HUES64 (cell line): ENCODE measurements at regions not wholly inside any gene's neighbourhood (a gene's known extent, or its start where the extent isn't known, plus 50 kb on each side); places are given as distances from the start of the nearest gene placed in this dataset.
"Not testable (repeated sequence)": the region's sequence is repeated elsewhere in the genome, so short reads cannot be mapped to it uniquely, and the experiment has no call there.

Experiments
- H3K27ac ChIP-seq: 2 replicates; pipeline ENCODE4 v1.7.0; 2013; ENCODE audit warnings: low read depth, low read length, inconsistent platforms
- H3K27me3 ChIP-seq: 2 replicates; pipeline ENCODE4 v1.6.1; 2013; ENCODE audit warnings: mild to moderate bottlenecking, low read length; ENCODE audit not compliant: insufficient read depth
- H3K36me3 ChIP-seq: 2 replicates; pipeline ENCODE4 v1.6.1; 2013; ENCODE audit warnings: mild to moderate bottlenecking, low read length; ENCODE audit not compliant: insufficient read depth
- H3K4me1 ChIP-seq: 2 replicates; pipeline ENCODE4 v1.6.1; 2013; ENCODE audit warnings: mild to moderate bottlenecking, low read length, moderate library complexity; ENCODE audit not compliant: insufficient read depth
- H3K4me3 ChIP-seq: 2 replicates; pipeline ENCODE4 v1.5.1; 2013; ENCODE audit warnings: mild to moderate bottlenecking, low read length, moderate library complexity
- H3K9ac ChIP-seq: 2 replicates; pipeline ENCODE4 v1.6.1; 2013; ENCODE audit warnings: mild to moderate bottlenecking, low read depth, low read length
- H3K9me3 ChIP-seq: 2 replicates; pipeline ENCODE4 v1.6.1; 2013; ENCODE audit warnings: low read depth, low read length; ENCODE audit not compliant: insufficient read depth
- WGBS: fragments of 150-250, 120-280 bp; methylation state at CpG from one replicate; pipeline ENCODE4 v1.1.7; 2013; ENCODE audit warnings: missing lambda C conversion rate; 5-methylcytosine and 5-hydroxymethylcytosine counted together

DNA sequence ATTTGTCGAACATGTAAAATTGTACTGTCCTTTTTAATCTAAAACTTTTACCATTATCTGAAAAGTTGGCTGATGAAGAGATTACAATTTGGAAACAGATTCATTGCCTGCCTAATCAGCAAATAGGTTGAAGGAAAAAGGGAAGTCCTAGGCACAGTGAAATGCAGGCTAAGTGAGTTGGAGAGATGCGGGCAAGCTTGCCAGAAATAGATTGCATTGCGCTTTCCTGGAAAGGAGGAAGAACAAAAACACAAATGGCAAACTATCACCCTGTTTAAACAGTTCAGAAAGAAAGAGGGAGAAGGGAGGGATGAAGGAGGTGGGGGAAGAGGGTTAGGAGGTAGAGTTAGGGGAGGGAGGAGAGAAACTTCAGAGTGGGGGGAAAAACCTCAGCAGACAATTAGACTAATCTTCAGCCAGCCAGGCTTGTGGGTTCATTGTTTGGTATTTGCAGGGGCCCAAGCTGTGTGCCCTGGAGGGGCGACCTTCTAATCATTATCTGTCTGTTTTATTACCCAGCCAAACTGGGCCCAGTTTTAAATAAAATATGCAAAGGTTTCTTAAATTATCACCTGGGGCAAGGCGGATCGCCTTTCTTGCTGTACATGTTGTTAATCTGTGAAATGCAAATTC, 465.2 kb downstream of the TFAP2B start:
- Histone ChIP-seq H3K27me3 (no peaks in the 10 kb centered on the region), H3K9ac (no peak overlapping the region), H3K4me1 (peaks cover 7% of the 10 kb centered on the region), H3K27ac (no peak overlapping the region), H3K4me3 (no peak overlapping the region), H3K36me3 (no peaks in the 10 kb centered on the region), H3K9me3 (no peaks in the 10 kb centered on the region)
- WGBS, result 93% methylated on average over 5 of the region's 6 CpGs

DNA sequence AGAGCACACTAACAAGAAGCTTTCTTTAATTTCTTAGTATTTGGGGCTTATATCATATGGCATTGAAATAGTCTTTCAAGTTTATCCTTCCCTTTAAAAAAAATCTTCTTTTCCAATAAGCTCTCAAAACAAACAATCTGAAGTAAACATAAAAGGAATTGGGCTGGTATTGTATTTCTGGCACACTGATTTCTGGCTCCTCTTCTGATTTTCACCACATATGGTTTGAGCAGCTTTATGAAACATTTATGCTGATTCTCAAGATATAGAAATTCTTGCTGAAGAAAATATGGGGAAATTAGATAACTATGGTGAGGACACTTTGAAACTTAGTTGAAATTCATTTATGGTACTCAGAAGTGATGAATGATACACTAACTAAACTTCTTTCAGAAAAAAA, 467.2 kb downstream of the TFAP2B start:
- no peaks in the 10 kb centered on the region for H3K9me3 ChIP-seq
- no peak overlapping the region for H3K9ac ChIP-seq
- no peaks in the 10 kb centered on the region for H3K36me3 ChIP-seq
- H3K4me3 ChIP-seq, result no peak overlapping the region
- peaks cover 21% of the 10 kb centered on the region for H3K4me1 ChIP-seq
- H3K27ac ChIP-seq, result no peak overlapping the region
- H3K27me3 ChIP-seq, result no peaks in the 10 kb centered on the region

DNA sequence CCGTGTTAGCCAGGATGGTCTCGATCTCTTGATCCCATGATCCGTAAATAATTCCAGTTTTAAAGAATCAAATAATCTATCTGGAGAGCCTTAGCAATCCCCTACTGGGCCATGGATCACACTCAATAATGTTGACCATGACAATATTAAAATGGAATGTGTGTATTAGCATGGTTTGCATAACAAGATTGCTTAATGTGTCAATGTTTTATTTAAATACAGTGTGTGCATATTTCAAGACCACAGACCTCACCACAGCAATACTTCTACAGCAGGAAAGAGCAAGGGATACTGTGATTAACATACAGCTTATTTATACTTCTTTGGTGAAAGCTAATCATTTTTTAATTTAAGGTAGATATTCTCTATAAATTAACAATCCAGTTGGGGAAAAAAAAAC, 470.4 kb downstream of the TFAP2B start:
- no peaks in the 10 kb centered on the region for H3K36me3 ChIP-seq
- H3K9ac ChIP-seq, result no peak overlapping the region
- no peaks in the 10 kb centered on the region for H3K27me3 ChIP-seq
- H3K27ac ChIP-seq, result no peak overlapping the region
- 91% methylated on average over 3 of the region's 3 CpGs for WGBS
- no peaks in the 10 kb centered on the region for H3K9me3 ChIP-seq
- H3K4me1 ChIP-seq, result peaks cover 16% of the 10 kb centered on the region
- H3K4me3 ChIP-seq, result no peak overlapping the region

DNA sequence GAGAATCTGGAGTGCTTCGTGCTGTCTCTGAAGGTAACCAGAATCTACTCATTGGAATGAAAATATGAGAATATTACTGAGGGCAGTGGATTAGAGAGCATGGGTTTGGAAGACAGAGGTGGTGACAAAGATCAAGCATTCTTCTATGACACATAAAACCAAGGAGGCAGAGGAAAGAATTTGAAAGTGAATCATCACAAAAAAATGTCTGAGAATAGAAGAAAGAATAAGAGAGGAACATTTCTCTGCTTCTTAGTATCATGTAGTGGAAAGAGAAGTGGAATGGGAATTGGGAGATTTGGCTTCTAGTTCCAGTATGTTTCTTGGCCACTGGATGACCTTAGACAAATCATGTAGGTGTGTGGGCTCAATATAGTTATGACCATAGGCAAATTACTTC, 474.0 kb downstream of the TFAP2B start:
- no peaks in the 10 kb centered on the region for H3K9me3 ChIP-seq
- H3K36me3 ChIP-seq, result no peaks in the 10 kb centered on the region
- H3K27me3 ChIP-seq, result no peaks in the 10 kb centered on the region
- H3K4me1 ChIP-seq, result peaks cover 14% of the 10 kb centered on the region
- H3K4me3 ChIP-seq, result no peak overlapping the region
- 94% methylated on average over 1 of the region's 1 CpG for WGBS
- no peak overlapping the region for H3K27ac ChIP-seq
- no peak overlapping the region for H3K9ac ChIP-seq

DNA sequence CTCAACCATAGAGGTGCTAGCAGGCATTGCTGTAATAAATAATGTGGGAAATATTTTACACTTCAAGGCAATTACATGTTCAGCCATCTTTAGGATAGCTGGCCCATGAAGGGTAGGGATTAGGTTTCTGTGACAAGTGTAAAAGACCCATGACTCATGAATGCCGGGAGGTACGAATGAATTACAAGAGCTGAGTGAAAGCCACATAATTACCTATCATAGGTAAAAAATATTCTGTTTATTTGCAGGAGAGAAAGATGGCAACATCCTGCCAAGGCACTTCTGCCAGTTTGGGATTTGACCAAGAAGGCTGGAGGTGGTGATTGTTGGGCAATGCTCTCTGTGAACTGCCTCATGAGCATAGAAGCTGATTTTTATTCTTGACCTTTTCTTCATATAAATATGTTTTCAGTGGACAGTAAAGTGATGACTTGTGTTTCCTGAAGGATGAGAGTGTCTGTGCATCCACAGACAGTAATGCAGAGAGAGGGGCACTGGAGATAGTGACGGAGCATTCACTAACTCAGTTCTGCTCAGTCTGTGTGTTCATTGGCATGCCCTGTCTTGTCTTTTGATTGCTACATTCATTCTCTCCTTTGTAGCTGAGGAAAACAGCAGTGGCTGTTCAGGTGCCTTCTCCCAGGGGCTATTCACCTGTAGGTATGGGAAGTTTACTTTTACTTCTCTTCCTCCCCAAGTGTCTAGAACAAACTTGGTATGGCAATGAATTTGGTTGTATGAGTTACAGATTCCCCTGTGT, 481.1 kb downstream of the TFAP2B start:
- Histone ChIP-seq H3K9ac (no peak overlapping the region), H3K9me3 (no peaks in the 10 kb centered on the region), H3K36me3 (no peaks in the 10 kb centered on the region), H3K27me3 (no peaks in the 10 kb centered on the region), H3K4me3 (no peak overlapping the region), H3K4me1 (no peaks in the 10 kb centered on the region), H3K27ac (no peak overlapping the region)
- WGBS, result 90% methylated on average over 1 of the region's 3 CpGs

DNA sequence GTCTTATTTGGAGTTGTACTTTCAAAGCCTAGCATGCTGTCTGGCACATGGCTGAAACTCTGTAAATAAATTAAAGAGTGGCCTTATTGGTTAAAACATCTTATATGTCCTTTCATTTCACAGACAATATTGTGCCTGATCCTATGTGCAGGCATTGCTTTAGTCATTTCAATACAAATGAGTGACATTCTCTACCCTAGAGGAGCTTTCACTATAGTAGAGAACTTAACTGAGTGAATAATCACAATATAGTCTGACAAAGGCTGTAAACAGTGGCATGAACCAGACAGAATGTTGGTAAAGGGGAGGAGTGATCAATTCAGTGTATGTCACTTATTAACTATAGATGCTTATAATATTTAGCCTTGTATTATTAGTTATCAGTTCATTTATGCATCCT, 481.8 kb downstream of the TFAP2B start:
- Histone ChIP-seq H3K27ac (no peak overlapping the region), H3K27me3 (no peaks in the 10 kb centered on the region), H3K4me3 (no peak overlapping the region), H3K9ac (no peak overlapping the region), H3K36me3 (no peaks in the 10 kb centered on the region), H3K9me3 (no peaks in the 10 kb centered on the region), H3K4me1 (no peaks in the 10 kb centered on the region)

DNA sequence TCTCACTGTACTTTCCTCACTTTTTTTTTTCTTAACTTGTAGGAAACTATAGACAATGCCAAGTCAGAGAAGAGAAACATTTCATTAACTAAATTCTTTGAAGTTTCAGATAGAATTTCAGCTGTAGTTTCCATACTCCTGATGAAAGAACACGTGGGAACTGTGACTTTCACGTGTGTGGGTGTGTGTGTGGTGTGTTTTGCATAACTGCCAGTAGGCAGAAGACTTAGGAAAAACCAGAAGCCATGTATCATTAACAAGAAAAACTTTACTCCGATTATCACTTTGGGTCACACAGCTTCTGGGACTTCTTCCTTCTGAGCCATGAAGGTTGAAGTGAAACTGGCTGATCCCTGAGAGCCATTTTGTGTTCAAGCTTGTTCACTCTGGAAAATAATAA, 483.3 kb downstream of the TFAP2B start:
- Histone ChIP-seq H3K4me3 (no peak overlapping the region), H3K9me3 (no peaks in the 10 kb centered on the region), H3K36me3 (no peaks in the 10 kb centered on the region), H3K27ac (no peak overlapping the region), H3K4me1 (no peaks in the 10 kb centered on the region), H3K27me3 (no peaks in the 10 kb centered on the region), H3K9ac (no peak overlapping the region)
- WGBS, result 73% methylated on average over 3 of the region's 3 CpGs

DNA sequence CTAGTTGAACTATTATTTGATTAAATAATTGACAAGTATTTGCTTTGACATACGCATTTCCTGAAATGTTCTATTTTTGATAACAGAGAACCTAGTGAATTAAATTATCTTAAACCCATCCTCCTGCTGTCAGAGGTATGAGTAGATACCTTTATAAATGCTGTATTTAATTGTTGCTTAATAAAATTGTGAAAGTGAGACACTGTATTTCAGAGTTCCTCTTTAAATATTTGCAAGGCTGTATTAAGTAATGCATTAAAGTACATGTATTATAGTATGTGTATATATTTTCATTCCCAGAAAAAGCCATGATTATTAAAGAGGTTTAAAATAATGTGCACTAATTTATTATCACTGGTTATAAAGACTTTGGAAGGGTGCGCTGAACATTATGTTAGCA, 483.8 kb downstream of the TFAP2B start:
- Histone ChIP-seq H3K4me3 (no peak overlapping the region), H3K27ac (no peak overlapping the region), H3K9ac (no peak overlapping the region), H3K36me3 (no peaks in the 10 kb centered on the region), H3K9me3 (no peaks in the 10 kb centered on the region), H3K27me3 (no peaks in the 10 kb centered on the region), H3K4me1 (no peaks in the 10 kb centered on the region)
- 80% methylated on average over 1 of the region's 2 CpGs for whole genome bisulfite sequencing

DNA sequence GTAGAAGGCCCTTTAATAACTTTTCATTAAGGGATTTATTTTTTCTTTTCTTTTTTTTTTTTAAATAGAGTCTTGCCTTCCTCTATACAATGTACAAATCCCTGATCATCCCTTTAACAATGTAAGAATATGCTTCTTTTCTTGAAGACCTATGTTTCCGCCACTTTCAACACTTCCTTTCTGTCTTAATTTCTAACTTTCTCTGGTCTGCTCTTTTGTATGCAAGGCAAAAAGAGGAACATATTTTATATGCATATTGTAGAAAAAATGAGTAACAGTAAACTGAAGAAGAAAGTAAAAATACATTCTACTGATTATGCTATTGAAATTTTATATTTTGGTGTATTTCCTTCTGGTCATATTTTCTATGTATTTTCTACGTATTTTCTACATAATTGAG, 484.7 kb downstream of the TFAP2B start:
- no peak overlapping the region for H3K4me3 ChIP-seq
- H3K9me3 ChIP-seq, result no peaks in the 10 kb centered on the region
- no peaks in the 10 kb centered on the region for H3K36me3 ChIP-seq
- no peak overlapping the region for H3K9ac ChIP-seq
- WGBS, result 89% methylated on average over 1 of the region's 2 CpGs
- no peak overlapping the region for H3K27ac ChIP-seq
- H3K4me1 ChIP-seq, result no peaks in the 10 kb centered on the region
- H3K27me3 ChIP-seq, result no peaks in the 10 kb centered on the region

DNA sequence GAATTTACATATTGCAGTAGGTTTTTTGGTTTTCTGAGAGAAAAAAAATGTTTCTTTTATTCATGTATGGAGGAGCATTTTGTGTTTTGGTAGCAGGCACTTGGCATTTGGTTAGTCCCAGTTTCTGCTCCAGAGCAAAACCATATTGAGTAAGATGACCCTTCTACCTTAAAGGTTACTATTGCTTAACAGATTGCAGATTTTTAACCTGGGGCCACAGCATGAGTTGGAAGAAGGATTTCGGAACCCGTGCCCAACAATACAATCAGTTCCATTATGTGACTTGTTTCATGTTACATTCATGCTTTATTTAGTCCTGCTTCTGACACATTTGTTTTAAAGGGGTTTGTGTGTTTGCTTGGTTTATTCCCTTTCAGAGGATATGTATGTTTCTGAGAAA, 496.3 kb downstream of the TFAP2B start:
- 100% methylated on average over 2 of the region's 2 CpGs for WGBS
- Histone ChIP-seq H3K27ac (no peak overlapping the region), H3K36me3 (no peaks in the 10 kb centered on the region), H3K4me1 (peaks cover 5% of the 10 kb centered on the region; the same call in 1 of the 2 replicates), H3K4me3 (no peak overlapping the region), H3K9ac (no peak overlapping the region), H3K9me3 (no peaks in the 10 kb centered on the region), H3K27me3 (no peaks in the 10 kb centered on the region)

DNA sequence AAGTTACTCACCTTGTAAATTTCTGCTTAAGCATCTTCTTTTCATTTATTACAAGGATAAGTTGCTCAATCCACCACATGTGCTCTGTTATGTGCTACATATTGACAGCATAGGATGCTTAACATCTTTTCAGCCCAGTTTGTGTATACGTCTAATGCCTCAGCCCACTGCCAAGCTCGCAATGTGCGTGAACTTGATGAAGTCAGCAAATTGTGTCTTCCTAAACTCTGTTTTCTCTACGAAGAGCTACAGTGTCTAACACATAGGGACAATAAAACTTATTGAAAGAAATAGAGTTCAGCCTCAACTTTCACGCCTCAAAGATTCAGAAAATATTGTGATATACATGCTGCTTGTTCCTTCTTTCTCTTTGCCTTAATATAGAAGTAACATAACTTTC, 500.0 kb downstream of the TFAP2B start:
- Histone ChIP-seq H3K9me3 (peaks cover 8% of the 10 kb centered on the region), H3K4me3 (no peak overlapping the region), H3K9ac (no peak overlapping the region), H3K27ac (no peak overlapping the region), H3K4me1 (peaks cover 5% of the 10 kb centered on the region; the same call in 1 of the 2 replicates), H3K27me3 (no peaks in the 10 kb centered on the region), H3K36me3 (no peaks in the 10 kb centered on the region)
- 76% methylated on average over 5 of the region's 5 CpGs for WGBS

DNA sequence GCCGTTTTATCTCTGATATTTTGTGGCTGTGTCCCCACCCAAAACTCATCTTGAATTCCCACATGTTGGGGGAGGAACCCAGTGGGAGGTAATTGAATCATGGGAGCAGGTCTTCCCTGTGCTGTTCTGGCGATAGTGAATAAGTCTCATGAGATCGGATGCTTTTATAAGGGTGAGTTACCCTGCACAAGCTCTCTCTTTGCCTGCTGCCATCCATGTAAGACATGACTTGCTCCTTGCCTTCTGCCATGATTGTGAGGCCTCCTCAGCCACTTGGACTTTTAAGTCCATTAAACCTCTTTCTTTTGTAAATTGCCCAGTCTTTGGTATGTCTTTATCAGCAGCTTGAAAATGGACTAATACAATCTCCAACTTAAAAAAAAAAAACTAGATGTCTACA, 502.8 kb downstream of the TFAP2B start:
- H3K27ac ChIP-seq, H3K36me3 ChIP-seq, H3K9ac ChIP-seq, H3K27me3 ChIP-seq, H3K9me3 ChIP-seq, H3K4me1 ChIP-seq, H3K4me3 ChIP-seq: not testable (repeated sequence)
- WGBS, result 94% methylated on average over 3 of the region's 3 CpGs
